Sigmoid colon (tissue), 4 donors: ENCODE measurements at regions not wholly inside any gene's neighbourhood (a gene's known extent, or its start where the extent isn't known, plus 50 kb on each side); places are given as distances from the start of the nearest gene placed in this dataset.

Experiments
- CTCF ChIP-seq, 4 experiments: fragments of 450-650 bp in 3 of 4; fragments of 200-600 bp in 1 of 4; IDR thresholded peaks; one replicate each; pipeline ENCODE4 v1.5.1; 2016 to 2019; ENCODE audit warnings: antibody characterized with exemption in 4 of 4, mild to moderate bottlenecking in 3 of 4, moderate library complexity in 2 of 4
- EP300 ChIP-seq, 4 donors: sonication (generic); formaldehyde crosslinking; IDR thresholded peaks; one replicate each; pipeline ENCODE4 v1.6.1; 2017; ENCODE audit warnings: antibody characterized with exemption in 4 of 4
- POLR2A ChIP-seq, 2 donors: fragments of 450-650 bp; IDR thresholded peaks; one replicate each; pipeline ENCODE4 v1.6.1; 2016; ENCODE audit warnings: antibody characterized with exemption in 2 of 2, mild to moderate bottlenecking in 2 of 2, moderate library complexity in 2 of 2

- TF ChIP-seq CTCF (IDR thresholded peaks at IDR 0.05) (no peak), POLR2A (IDR thresholded peaks at IDR 0.05) (no peak), EP300 (IDR thresholded peaks at IDR 0.05) (no peak)
Measured at GRCh38 chr3:190213727-190214126, 93.0 kb upstream of the P3H2 start.
